GM18498 (cell line): ENCODE measurements at regions not wholly inside any gene's neighbourhood (a gene's known extent, or its start where the extent isn't known, plus 50 kb on each side); places are given as distances from the start of the nearest gene placed in this dataset.
"Not testable (repeated sequence)": the region's sequence is repeated elsewhere in the genome, so short reads cannot be mapped to it uniquely, and the experiment has no call there.

Source experiments
- ATAC-seq: cut with Tn5 transposase; IDR thresholded peaks from one replicate; pipeline ENCODE4 v1.9.1; 2021; ENCODE audit warnings: mild to moderate bottlenecking, moderate library complexity; ENCODE audit not compliant: unreplicated experiment

GRCh38 chr6:16909658-16910360 lies 148.5 kb upstream of the ATXN1 start:
- ATAC-seq: no peak

DNA sequence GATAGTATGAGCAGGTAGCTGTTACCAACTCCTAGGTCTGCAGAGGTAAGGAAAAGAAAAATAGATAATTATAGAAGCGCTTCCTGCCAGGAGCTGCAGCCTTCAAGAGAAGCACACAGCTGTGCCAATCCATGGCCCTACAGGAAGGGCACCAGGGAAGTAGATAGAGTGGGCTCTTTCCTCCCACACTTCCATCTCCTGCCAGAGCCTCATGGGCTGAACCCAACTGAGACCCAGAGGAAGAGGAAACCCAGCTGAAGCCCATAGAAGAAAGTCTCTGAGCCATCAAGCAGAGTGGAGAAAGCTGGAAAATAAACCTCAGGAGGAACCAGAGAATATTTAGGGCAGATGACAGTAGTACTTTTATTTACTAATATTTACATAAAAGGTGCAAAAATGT lies 146.7 kb upstream of the ATXN1 start:
- no peak for ATAC-seq

DNA sequence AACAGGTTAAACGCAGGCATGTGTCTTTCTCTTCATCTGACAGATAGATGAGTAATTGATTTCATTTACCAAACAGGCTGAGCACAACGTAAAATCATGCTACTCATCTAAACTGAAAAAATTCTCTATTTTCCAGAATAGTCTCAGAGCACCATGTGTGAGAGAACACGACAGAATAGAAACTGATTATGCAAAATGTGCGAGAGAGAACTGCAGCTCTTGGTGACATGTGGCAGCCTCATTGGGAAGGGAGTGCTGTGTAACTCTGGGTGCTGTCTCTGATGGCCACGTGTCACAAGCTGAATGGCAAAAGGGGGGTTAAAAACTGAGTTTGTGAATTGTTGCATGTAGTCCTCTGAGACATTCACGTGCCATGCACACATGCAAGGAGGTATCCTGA lies 143.7 kb upstream of the ATXN1 start:
- ATAC-seq: no peak

DNA sequence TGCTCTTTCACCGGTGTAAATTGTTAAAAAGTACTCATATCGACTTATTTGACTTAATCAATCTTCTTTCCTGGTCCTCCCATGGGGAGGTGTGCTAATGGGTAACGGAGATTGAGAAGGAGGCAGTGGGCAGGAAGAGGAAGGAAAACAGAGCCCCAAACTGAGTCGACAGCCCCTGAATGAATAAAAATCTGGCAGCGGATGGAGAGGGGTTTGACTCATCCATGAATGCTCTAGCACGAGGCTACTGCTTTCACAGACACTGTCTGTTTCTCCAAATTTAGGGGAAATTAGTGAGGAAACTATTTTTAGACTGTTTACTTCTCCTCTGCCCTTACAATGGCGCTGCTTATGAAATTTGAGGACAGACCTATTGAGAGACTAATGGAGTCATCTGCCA lies 142.2 kb upstream of the ATXN1 start:
- no peak for ATAC-seq

GRCh38 chr6:16902502-16902901 lies 141.2 kb upstream of the ATXN1 start:
- ATAC-seq: no peak

- no peak for ATAC-seq
Observed at GRCh38 chr6:16901782-16902181, 140.5 kb upstream of the ATXN1 start.

- no peak for ATAC-seq
Observed at GRCh38 chr6:16901306-16901705, 140.0 kb upstream of the ATXN1 start.

DNA sequence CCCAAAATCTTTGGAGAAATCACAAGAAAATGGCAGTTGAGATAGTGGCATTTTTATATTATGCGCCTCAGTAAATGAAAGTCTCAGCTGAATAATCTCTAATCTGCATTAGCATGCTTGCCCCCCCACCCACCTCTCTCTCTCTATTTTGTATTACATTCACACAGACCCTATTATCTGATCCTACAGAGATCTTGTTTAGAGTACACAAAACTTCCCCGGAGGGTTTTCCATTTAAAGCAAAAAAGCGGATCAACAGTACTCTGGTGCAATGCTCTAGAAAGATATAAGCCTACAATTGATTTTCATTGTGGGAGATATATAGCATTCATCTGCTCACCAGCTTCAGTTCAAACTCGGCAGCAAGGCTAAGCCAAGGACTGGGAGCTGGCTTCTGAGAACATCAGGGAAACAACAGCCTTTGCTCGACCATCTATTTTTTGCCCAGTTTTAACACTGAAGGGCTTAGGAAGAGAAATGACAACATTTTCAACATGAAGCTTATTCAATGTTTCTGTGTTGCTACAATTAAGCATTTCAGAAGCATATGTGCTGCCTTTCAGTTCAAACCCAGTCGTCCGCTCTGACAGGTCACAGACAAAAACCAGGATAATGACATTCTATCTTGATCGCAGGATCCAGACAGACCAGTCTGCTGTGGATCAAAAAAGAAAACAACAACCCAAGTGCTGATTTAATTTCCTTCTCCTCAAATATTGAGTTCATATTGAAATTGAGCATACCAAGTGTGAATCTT lies 137.6 kb upstream of the ATXN1 start:
- no peak for ATAC-seq

- no peak for ATAC-seq
Observed at GRCh38 chr6:16897669-16898068, 136.4 kb upstream of the ATXN1 start.

DNA sequence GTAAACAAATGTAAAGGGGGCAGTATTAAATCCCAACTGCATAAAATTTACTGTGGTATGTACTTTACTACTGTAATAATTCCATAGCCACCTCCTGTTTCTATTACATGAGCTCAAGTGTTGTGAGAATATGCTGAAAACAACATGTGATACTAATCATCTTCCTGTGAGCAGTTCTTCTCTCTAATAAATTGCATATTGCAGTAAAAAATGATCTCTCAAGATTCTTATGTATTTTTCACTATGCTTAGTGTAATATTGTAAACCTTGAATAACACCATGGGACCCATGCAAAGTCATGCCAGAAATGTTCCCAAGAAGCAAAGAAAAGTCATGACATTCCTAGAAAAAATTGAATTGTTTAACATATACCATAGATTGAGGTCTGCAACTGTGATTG lies 133.0 kb upstream of the ATXN1 start:
- ATAC-seq: no peak

DNA sequence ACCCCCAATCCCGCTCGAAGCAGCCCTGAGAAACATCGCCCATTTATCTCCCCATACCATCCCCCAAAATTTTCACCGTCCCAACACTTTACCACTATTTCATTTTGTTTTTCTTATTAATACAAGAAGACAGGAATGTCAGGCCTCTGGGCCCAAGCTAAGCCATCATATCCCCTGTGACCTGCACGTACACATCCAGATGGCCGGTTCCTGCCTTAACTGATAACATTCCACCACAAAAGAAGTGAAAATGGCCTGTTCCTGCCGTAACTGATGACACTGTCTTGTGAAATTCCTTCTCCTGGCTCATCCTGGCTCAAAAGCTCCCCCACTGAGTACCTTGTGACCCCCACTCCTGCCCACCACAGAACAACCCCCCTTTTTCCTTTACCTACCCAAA lies 129.8 kb upstream of the ATXN1 start:
- ATAC-seq: not testable (repeated sequence)

DNA sequence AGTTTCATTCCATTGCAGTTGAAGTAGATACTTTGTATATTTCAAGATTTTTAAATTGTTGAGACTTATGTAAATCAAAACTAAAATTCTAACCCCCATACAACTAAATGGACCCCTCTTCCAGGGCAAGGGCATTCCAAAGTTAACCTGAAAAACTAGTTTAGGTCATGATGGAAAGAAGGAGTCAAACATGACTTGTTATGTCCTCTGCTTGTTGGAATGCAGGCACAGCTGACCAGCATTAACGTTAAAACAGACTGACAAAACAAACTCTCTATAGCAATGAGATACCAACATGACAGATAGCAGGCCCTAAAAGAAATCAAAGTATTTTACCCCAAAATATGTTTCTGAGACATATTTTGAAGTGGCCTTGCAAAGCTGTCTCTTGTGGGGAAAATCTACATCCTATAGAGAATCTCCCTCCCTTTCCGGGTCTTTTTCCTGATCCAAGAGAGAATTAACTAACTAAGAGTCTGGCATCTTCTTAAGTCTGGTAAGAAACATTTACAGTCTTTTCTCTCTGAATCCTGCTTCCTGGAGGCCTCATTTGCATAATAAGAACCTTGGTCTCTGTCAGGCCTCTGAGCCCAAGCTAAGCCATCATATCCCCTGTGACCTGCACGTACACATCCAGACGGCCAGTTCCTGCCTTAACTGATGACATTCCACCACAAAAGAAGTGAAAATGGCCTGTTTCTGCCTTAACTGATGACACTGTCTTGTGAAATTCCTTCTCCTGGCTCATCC lies 124.3 kb upstream of the ATXN1 start:
- ATAC-seq: no peak

- ATAC-seq: no peak
Observed at GRCh38 chr6:16884526-16884925, 123.3 kb upstream of the ATXN1 start.

GRCh38 chr6:16883414-16883813 lies 122.2 kb upstream of the ATXN1 start:
- ATAC-seq: no peak

DNA sequence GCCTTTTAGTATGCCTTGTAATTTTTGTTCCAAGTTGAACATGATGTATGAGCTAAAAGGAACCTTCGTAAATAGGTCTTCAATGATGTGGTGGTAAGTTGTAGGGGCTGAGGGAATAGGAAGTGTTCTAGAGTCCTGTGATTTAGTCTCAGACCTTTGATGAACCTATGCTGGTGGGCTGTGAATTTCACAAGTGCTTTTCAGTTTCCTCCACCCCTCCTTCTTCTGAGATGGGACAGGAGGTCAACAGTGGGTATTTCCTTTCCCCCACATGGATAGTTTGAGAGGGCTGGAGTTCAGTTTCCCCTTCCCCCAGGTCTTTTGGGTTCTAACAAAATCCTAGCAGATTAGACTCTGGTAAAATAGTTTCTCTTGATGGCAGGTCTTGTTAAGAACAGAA lies 121.0 kb upstream of the ATXN1 start:
- no peak for ATAC-seq

GRCh38 chr6:16876852-16877251 lies 115.6 kb upstream of the ATXN1 start:
- not testable (repeated sequence) for ATAC-seq

DNA sequence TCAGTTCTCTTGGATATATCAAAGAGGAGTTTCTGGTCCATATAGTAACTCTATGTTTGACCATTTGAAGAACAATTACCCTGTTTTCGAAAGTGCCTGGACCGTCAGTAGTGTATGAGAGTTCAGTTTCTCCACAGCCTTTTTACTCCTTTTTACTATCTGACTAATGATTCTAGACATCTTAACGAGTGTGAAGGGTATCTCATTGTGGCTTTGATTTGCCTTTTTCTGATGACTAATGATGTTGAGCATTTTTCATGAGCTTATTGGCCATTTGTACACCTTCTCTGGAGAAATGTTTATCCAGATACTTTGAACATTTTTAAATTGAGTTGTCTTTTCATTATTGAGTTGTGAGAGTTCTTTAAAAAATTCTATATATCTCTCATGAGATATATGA lies 114.9 kb upstream of the ATXN1 start:
- no peak for ATAC-seq

DNA sequence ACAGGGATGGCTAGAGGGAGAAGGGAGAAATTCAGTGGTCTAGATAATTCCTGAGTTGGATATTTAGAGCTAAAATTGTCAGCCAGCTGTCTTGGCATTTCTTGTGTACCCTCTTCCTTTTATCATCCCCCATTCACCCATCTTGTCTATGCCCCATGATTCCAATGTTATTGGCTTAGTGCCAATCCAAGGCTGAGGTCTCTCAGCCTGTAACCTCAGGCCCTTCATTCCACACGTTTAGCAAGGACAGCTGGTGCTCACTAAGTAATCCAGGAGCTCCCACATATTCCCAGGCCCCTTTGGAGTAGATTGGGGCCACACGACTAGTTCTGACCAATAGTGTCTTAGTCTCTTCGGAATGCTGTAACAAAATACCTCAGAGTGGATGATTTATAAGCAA lies 112.4 kb upstream of the ATXN1 start:
- ATAC-seq: no peak

DNA sequence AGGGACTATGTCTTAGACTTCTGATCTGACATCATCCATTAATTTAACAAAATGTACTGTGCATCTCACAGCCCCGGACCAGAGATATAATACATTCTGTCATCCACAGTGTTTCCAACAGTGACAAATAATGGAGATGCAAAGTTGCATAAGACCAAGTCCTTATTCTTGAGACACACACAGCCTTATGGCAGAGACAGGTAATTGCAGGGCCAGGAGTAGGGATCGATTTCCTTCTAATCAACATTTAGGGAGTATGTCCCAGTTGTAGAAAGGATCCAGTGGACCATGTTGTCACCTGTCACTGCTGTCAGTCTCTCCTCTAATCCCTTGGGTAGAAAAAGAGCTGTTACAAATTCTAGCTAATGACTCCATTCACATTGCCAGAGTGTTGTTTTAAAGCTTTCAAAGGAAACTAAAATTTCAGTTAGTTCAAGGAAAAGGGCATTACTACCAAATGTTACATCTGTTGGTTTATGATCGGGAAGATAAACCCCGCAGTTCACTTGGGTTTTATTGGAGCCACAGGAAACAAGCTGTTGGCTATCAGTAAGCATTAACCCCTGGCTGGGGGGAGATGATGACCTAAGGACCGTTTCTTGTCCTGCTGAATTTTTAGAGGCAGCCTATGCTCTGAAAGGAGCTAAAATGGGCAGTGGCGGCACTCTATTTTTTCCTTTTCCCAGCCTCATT lies 111.4 kb upstream of the ATXN1 start:
- ATAC-seq: no peak

DNA sequence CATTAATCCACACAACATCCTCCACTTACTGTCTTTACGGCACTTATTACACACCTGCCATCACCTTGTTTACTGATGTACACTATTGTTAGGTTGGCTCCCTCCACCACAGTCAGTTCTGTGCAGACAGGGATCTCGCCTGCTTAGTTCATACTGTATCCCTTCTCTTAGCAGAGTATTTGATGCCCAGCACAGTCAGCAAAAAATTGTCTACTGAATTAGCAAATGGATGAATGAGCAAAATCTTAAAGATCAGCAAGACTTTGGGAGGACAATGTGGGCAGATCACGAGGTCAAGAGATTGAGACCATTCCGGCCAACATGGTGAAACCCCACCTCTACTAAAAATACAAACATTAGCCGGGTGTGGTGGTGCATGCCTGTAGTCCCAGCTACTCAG lies 109.8 kb upstream of the ATXN1 start:
- no peak for ATAC-seq

GRCh38 chr6:16868968-16869367 lies 107.7 kb upstream of the ATXN1 start:
- no peak for ATAC-seq
